Right lung (tissue), 2 donors: ENCODE measurements at regions not wholly inside any gene's neighbourhood (a gene's known extent, or its start where the extent isn't known, plus 50 kb on each side); places are given as distances from the start of the nearest gene placed in this dataset.

Source experiments
- DNase-seq, 2 donors: peaks; one replicate each; pipeline ENCODE4 v3.0.0-alpha.2; 2013

- DNase-seq = no peak
These were observed 237.0 kb upstream of the SLC14A2 start for GRCh38 chr18:45378308-45378707.

GRCh38 chr18:45378933-45379332 is 236.3 kb upstream of the SLC14A2 start:
- DNase-seq = no peak

- no peak for DNase-seq
These were observed 235.4 kb upstream of the SLC14A2 start for GRCh38 chr18:45379903-45380302.

- no peak for DNase-seq
These were observed 234.0 kb upstream of the SLC14A2 start for GRCh38 chr18:45381282-45381681.

- no peak for DNase-seq
These were observed 232.0 kb upstream of the SLC14A2 start for GRCh38 chr18:45383228-45383627.

GRCh38 chr18:45384137-45384961 is 230.9 kb upstream of the SLC14A2 start:
- peak; percentile 49 to 57 for DNase-seq

GRCh38 chr18:45384962-45385315 is 230.3 kb upstream of the SLC14A2 start:
- no peak for DNase-seq

- peak in 1 of 2 donors; percentile 36 for DNase-seq
These were observed 229.1 kb upstream of the SLC14A2 start for GRCh38 chr18:45386041-45386655.

GRCh38 chr18:45387229-45387628 is 228.0 kb upstream of the SLC14A2 start:
- no peak for DNase-seq

GRCh38 chr18:45398448-45398847 is 216.8 kb upstream of the SLC14A2 start:
- no peak for DNase-seq

GRCh38 chr18:45399146-45399545 is 216.1 kb upstream of the SLC14A2 start:
- no peak for DNase-seq

- DNase-seq = no peak
These were observed 215.6 kb upstream of the SLC14A2 start for GRCh38 chr18:45399643-45400042.

- no peak for DNase-seq
These were observed 212.7 kb upstream of the SLC14A2 start for GRCh38 chr18:45402485-45403056.

GRCh38 chr18:45403341-45404049 is 211.8 kb upstream of the SLC14A2 start:
- DNase-seq = no peak

GRCh38 chr18:45408218-45408617 is 207.1 kb upstream of the SLC14A2 start:
- DNase-seq = no peak

GRCh38 chr18:45409971-45410370 is 205.3 kb upstream of the SLC14A2 start:
- no peak for DNase-seq

- no peak for DNase-seq
These were observed 202.7 kb upstream of the SLC14A2 start for GRCh38 chr18:45412577-45412976.

GRCh38 chr18:45413180-45413836 is 202.0 kb upstream of the SLC14A2 start:
- peak in 1 of 2 donors; percentile 7 for DNase-seq

GRCh38 chr18:45415614-45416013 is 199.7 kb upstream of the SLC14A2 start:
- DNase-seq = no peak

GRCh38 chr18:45416168-45416567 is 199.1 kb upstream of the SLC14A2 start:
- DNase-seq = no peak

- DNase-seq = no peak
These were observed 197.9 kb upstream of the SLC14A2 start for GRCh38 chr18:45417392-45417791.

GRCh38 chr18:45423659-45424058 is 191.6 kb upstream of the SLC14A2 start:
- no peak for DNase-seq
